ENCODE measurements at regions not wholly inside any gene's neighbourhood (a gene's known extent, or its start where the extent isn't known, plus 50 kb on each side); places are given as distances from the start of the nearest gene placed in this dataset.

DNA sequence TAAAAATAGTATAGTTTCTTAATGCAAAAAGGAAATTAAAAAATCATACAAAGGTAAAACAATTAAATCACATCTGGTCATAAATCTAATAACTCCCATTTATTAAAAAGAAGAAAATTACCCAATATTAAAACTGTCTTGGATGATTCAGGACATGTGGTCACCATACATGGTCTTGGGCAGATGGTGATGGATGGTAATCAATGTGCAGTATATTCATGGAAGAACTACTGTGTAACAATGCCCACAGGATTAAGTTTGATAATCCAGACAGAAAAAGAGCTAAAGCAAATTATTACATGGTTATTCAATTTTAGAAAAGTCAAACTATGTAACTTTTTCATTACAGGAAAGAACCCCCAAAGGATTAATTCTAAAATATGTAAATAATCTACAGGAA lies 480.6 kb downstream of the QKI start:
- no peak for ATAC-seq
- no peak for DNase-seq
- intact Hi-C loops (cut with DNase I) = no loop called here

DNA sequence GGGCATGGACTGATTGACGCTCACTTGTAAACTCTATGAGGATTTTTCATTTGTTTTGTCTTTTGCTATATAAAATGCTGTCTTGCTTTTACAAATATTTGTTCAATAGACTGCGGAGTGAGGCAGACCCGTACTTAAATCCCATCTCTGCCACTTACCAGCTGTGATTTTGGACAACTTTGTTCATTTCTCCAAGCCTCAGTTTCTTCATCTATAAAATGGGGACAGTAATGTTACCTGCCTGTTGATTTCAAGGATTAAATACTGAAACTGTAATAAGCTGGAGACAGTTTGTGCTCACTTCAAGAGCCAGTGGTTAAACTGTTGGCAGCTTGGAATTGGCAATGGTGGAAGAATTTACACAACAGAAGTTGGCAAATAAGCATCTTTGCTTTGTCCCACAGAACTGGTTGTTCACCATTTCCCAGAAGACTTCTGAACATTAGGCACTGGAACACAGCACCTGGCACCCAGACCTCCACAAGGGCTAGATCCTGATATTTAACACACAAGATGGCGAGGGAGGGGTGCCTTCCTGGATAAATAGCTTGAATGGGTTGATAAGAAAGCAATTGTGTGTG lies 479.2 kb downstream of the QKI start:
- DNase-seq = no peak
- no peak for ATAC-seq
- intact Hi-C loops (cut with DNase I) = no loop called here

DNA sequence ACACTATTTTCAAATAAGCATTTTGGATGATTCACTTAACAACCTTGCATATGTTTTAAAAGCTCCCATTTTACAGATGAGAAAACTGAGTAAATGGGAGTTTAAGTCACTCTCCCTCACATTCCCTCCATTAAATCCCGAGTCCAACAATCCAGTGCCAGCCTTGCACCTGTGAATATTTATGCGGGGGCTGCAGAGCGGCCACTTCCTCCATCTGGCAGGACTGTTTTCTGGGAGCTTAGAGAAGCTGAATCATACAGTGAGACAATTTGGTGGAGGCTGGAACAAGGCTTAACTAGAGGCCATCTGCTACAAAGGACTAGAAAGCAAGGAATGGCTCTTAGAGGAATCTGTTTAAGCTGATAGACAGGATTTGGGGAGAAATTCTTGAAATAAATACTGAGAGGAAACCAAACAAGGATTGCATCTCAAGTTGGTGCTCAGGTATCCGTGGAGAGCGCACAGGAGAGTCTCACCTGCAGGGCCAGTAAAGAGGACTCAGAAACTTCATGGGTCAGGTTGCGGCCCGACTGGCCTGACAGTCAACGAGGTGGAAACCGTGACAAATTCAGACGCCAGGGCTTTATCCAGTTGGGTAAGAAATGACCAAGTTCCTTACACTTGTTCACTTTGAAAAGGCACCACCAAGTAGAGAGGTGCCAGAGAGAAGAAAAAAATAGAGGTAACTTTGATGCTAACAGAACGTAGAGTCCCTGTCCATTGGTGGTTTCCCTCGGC lies 478.5 kb downstream of the QKI start:
- intact Hi-C loops (cut with DNase I) = no loop called here
- DNase-seq (no peak), ATAC-seq (no peak)

DNA sequence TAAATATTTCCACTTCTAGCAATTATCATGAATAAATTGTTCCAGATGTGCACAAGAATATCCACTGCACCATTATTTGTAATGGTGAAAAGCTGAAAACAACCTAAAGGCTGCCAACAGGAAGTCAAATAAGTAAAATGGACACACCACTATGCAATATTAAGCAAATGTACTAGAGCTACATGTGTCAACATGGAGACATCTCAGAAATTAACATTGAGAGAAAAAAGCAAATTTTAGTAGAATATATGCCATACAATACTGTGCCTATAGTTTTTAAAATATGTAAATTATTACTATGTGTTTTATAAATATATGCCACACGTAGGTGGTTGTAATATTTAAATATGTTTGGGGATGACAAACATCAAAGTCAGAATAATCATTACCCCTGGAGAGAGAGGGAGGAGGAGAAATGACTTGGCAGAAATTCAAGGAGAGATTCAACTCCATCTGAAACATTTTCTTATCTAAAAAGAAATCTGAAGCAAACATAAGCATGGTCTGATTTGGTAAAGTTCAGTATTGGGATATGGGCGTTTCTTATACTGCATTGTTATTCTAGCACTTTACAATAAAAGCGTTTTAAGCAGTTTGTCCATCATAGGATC lies 475.5 kb downstream of the QKI start:
- intact Hi-C loops (cut with DNase I) = no loop called here
- ATAC-seq (no peak), DNase-seq (no peak)

DNA sequence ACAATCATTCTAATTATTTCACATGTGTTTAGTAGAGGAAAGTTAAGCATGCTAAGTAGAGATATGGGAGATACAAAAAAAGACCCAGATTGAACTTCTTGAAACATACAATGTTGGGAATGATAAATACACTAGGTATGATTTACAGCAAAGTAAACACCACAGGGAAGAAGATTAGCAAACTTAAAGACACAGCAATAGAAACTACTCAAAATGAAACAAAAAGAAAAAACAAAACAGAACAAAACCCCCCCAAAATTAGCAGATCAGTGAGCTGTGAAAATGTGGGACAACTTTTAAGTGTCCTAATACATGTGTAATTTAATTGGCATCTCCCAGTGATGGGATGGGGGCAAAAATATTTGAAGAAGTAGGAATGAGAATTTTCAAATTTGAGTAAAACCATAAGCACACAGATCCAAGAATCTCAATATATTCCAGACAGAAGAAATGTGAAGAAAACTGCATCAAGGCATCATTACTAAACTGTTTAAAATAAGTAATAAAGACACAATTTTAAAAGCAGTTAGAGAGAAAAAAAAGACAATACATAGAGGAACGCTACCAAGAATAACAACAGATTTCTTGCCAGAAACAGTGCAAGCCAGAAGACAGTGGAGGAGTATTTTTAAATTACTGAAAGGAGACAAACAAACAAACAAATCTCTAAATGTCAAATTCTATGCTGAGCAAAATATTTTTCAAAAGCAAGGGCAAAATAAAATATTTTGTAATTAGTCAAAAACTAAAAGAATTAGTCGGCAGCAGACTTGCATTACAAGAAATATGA lies 473.7 kb downstream of the QKI start:
- ATAC-seq (no peak), DNase-seq (no peak)

DNA sequence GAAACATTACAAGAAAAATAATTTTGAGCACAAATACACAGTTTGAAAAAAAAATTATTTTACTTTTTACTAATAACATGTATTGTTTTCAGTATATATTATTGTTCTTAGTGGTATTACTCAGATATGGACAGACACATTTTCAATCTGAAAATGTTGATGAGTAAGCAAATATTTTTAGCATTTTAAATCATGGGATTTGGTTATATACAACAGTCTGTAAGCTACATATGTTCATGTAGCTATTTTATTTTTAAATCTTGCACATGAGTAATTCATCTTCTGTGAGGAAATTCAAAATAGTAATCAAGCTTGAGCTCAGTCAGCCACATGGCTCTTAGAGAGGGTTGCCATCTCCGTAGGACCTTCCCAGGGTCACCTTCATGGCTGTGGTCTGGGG lies 471.9 kb downstream of the QKI start:
- ATAC-seq = no peak
- intact Hi-C loops (cut with DNase I) = no loop called here
- DNase-seq = no peak

More for the DNA sequence above, 473.7 kb downstream of the QKI start:
- intact Hi-C loops (cut with DNase I) = no loop called here

DNA sequence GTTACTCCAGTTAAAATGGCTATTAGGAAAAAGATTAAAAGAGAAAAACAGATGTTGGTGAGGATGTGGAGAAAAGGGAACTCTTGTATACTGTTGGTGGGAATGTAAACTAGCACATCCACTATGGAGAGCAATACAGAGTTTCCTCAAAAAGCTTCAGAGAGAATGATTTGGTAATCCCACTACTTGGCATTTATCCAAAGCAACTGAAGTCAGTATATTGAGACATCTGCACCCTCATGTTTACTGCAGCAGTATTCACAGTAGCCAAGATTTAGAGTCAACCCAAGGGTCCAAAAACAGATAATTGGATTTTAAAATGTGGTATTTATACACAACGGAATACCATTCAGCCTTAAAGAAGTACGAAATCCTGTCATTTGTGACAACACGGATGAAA lies 469.5 kb downstream of the QKI start:
- peak in 1 of 2 donors; percentile 30 for ATAC-seq
- DNase-seq = no peak
- intact Hi-C loops (cut with DNase I) = no loop called here

DNA sequence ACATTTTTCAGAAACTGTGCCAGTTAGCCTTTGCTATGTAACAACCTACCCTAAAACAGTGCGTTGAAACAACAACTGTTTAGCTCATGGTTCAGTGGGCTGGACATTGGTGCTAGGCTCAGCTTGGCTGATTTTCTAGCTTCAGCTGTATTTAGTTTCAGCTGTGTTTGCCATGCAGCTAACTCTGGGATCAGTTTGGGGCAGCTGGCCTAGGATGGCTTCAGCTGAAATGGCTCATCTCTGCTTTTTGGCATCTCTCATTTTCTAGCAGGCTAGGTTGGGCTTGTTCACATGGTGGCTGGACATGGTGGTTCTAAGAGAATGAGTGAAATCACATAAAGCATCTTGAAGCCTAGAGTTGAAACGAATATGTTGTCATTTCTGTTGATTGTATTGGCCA lies 464.2 kb downstream of the QKI start:
- no peak for DNase-seq
- intact Hi-C loops (cut with DNase I) = no loop called here
- no peak for ATAC-seq

DNA sequence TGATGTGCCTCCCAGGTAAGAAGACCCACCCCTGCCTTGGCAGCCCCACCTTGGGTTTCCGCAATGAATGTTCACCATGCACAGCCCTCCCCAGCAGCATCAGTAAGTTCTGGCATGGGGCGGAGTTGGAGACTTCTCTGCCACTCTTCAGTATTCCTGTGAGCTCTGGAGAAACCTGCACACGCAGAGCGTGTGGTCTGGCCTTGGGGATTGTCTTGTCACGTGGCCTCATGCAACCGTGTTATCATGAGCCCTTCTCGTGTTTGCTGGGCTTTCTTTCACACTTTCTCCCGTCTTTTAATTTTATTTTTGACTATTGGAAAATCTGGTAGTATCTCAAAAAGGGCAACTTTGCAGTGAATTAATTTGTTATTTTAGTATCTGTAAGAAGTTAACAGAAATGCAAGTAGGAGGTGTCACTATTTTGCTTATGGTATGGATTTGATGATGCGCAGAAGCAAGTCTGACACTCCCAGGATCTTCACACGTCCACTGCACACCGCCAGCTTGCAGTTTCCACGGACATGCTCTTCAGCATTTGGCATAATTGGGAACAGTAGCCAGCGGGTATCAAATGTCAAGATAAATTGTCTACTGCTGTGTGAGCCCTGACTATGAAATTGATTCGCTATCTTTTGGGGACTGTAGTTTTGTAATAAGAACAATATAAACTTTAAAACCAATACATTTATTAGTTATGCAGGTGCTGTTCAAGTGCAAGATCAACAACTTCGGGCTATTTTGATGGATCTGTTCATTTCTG lies 463.5 kb downstream of the QKI start:
- intact Hi-C loops (cut with DNase I) = no loop called here

DNA sequence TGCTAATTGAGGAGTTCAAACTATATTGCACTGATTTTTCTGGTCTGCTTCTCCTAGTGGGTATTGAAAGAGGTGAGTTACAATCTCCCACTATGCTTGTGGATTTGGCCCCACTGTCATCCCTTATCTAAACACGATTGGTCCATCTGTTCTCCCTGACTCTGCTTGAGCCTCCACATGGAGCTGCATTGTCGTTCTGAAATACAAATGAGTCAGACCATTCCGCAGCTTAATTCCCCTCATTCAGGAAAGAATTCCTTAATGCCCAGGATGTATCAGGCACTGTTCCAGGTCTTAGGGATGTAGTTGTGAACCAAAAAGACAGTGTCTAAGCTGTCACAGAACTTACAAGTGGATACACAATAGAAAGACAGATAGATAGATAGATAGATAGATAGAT lies 461.9 kb downstream of the QKI start:
- intact Hi-C loops (cut with DNase I) = no loop called here
- ATAC-seq (no peak), DNase-seq (no peak)

More for the DNA sequence above, 463.5 kb downstream of the QKI start:
- ATAC-seq (no peak), DNase-seq (no peak)

DNA sequence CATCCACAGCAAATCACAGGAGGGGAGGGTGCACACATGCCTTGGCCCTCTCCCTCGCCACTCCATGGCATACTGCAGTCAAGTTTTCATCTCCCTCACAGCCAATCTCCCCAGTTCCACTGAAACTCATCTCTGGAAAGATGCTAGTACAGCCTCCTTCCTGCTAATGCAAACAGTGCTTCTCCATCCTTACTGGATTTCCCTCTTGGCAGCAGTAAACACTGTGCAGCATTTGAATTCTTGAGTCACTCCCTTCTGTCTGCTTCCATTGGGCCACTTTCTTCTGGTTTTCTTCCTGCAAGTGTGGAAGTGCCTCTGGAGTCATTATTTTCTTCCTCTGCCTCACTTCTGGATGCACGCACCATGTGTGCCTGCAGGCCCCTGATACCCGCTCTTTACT lies 460.3 kb downstream of the QKI start:
- intact Hi-C loops (cut with DNase I) = no loop called here
- ATAC-seq = no peak
- no peak for DNase-seq

DNA sequence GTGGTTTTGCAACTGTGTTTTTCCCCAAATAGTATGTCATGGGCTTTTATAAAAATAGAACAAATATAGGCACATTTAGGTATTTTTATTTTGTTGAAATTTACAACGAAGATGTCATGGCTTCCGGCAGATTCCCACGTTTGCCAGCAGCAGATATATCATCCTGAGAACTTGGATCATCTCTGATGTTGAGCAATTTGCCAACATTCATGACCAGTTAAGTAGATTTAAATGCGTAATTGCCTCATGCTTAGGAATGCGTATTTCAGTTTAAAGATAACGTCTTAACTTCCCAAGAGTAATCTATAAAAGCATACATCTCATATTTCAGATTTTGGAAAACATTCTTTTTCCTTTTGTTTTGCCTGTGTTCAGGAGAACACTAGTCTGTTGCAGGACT lies 457.8 kb downstream of the QKI start:
- ATAC-seq = peak in 1 of 2 donors; percentile 80
- intact Hi-C loops (cut with DNase I) = no loop called here
- no peak for DNase-seq

DNA sequence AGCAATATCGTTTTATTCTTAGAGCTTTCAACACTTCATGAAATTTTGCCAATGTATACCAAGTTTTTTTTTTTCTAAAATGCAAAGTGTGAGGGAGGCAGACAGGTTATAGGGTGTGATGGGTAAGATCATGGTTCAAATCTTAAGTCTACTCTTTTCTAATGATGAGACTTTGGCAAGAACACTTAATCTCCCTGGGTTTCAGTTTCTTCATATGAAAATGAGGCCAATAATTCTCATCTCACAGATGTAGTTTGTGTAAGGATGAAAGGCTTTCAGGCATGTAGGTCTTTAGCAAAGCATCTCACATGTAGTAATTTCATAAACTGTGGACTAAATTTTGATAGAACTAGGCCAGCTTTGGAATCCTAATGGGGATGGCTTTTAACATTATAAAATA lies 457.1 kb downstream of the QKI start:
- intact Hi-C loops (cut with DNase I) = no loop called here
- DNase-seq = no peak
- no peak for ATAC-seq

DNA sequence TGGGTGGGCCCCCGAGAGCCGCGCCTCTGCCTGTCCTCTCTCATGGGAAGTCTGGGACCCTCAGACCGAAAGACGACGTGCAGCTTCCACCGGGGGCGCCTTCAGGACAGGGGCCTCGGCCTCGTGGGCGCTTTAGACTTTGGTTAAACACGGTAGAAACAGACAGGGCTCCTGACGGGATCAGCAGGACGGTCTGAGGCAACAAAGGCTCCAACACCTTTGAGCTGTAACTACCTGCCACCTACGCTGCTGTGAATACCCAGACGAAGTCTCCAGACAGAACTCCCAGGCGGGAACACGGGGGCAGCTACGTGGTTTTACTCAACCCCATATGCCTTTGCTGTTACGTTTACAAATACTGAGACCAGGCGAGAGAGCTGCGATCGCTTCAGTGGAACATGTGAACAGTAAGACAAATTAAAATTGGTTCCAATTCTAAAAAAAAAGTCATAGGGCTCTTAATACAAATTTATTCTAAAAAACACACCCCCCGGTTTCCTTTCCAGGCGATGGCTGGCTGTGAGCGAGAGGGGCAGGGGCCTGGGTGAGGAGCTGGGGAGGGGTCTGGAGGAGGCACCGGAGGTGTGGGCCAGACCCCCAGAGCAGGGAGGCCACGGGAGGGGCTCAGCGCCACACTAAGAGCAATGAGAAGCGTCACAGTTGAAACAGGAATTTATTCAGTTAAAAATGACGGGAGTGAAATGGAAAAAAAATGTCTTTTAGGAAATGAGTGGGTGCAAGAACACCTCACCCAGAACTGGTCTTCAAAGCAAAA lies 453.2 kb downstream of the QKI start:
- intact Hi-C loops (cut with DNase I) = no loop called here
- DNase-seq (no peak), ATAC-seq (no peak)

DNA sequence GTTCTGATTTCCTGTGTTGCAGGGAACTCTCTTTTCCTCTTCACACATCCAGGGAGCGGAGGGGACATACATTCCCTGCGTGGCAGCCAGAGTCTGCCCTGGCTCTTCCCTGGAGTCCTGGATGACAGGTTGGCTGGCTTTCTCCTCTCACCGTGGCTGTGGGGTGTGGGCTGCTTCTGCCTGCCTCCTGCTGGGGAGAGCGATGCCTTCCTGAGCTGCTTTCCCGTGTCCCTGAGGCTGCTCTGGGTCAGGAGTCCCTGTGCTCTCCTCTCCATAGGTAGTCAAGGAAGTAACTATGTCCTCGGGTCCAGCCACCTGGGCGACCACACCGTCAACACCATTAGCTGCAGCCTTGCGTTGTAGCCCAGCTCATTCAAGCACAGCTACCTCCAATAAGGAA lies 451.7 kb downstream of the QKI start:
- DNase-seq = no peak
- peak in 1 of 2 donors; percentile 40 for ATAC-seq

DNA sequence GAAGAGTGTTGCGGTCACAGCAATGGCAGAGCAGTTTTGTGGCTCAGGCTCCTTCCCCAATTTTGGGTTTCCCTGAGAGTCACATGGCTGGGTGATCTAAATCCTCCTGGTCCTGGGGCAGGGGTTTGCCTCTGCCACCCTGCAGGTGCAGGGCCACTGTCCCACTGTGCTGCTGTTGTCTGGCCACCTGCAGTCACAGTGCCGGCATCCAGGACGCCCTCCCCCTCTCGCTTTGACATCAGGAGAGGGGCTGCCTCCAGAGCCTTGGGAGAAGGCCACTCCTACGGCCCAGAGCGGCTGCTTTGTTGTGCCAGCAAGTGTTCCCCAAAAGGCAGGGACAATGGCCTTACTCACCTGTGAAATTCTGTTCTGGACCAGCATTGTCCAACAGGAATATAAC lies 449.0 kb downstream of the QKI start:
- intact Hi-C loops (cut with DNase I) = no loop called here
- ATAC-seq (no peak), DNase-seq (no peak)

More for the DNA sequence above, 451.7 kb downstream of the QKI start:
- intact Hi-C loops (cut with DNase I) = no loop called here

DNA sequence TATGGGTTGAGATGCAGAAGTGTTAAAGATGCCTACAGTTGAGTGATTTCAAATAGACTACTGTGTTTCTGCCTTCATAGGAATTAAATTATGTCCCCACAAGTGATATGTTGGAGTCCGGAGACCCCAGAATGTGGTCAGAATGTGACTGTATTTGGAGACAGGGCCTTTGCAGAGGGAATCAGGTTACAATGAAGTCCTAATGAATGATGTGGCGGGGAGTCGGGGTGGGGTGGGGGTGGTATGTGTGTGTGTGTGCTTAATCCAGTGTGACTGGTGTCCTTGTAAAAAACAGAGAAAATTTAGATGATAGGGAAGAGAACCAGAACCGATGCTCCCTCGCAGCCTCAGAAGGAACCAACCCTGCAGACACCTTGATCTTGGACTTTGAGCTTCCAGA lies 448.2 kb downstream of the QKI start:
- DNase-seq (no peak), ATAC-seq (no peak)
- intact Hi-C loops (cut with DNase I) = no loop called here

DNA sequence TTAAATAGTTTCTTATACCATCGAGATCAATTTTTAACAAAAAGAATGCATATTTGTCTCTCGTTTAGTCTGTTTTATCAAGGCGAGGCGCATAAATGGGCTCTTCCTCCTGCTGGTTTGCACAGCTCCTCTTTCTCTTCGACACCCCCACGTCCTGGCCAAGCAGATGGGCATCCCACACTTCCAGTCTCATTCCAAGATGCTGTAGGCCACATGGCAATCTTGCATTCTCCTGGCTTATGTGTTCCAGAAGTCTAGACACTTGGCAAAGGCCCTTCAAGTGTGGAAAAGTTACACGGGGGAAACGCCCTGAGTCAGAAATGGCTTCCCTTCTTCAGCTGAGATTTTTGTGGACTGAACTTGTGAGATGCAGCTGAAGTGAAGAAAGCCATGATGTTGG lies 447.1 kb downstream of the QKI start:
- DNase-seq (no peak), ATAC-seq (no peak)
- intact Hi-C loops (cut with DNase I) = no loop called here
